IMR-90 (cell line): ENCODE measurements at regions not wholly inside any gene's neighbourhood (a gene's known extent, or its start where the extent isn't known, plus 50 kb on each side); places are given as distances from the start of the nearest gene placed in this dataset.

ENCODE experiments used
- ATAC-seq: fragments of 200-7000 bp; cut with Tn5 transposase; 2 replicates; pipeline ENCODE4 v1.9.1; 2020; ENCODE audit warnings: low read depth, mild to moderate bottlenecking, moderate library complexity
- BruUV-seq: library from RNA; stranded (reverse); fragments of 400-500 nt; replicated peaks from 2 replicates; lab custom pipeline; 2021; lab: Mats Ljungman, UMichigan
- CTCF ChIA-PET: fragments of 300-600 bp; formaldehyde crosslinking; extraction: SDS; loops from one replicate; lab custom pipeline; 2021; ENCODE audit warnings: antibody characterized with exemption; lab: Yijun Ruan, JAX
- POLR2A ChIA-PET: fragments of 300-600 bp; sonication (Branson Sonifier 250); formaldehyde crosslinking; loops from one replicate; lab custom pipeline; 2022; ENCODE audit warnings: antibody characterized with exemption; ENCODE audit not compliant: unreplicated experiment; lab: Charles Lee
- DNase-seq: peaks from one replicate; pipeline ENCODE4 v3.0.0; 2013
- H2AFZ ChIP-seq: replicated peaks from 2 replicates; pipeline ENCODE3; 2013; ENCODE audit warnings: low read length, mild to moderate bottlenecking; ENCODE audit not compliant: poor library complexity
- H2AK5ac ChIP-seq: 2 replicates; pipeline ENCODE4 v1.6.1; 2013; ENCODE audit warnings: low read depth, low read length, inconsistent platforms
- H2AK9ac ChIP-seq: replicated peaks from 2 replicates; pipeline ENCODE3; 2013; ENCODE audit warnings: mild to moderate bottlenecking, low read depth, low read length, moderate library complexity; ENCODE audit not compliant: poor library complexity
- H2BK120ac ChIP-seq: 2 replicates; pipeline ENCODE4 v1.6.1; 2013; ENCODE audit warnings: low read depth, low read length, inconsistent platforms
- H2BK15ac ChIP-seq: 3 replicates; pipeline ENCODE4 v1.6.1; 2013; ENCODE audit warnings: low read depth, low read length, inconsistent platforms
- H2BK20ac ChIP-seq: 2 replicates; pipeline ENCODE4 v1.6.1; 2013; ENCODE audit warnings: low read depth, mild to moderate bottlenecking, inconsistent platforms, low read length, moderate library complexity
- H2BK5ac ChIP-seq: 2 replicates; pipeline ENCODE4 v1.6.1; 2013; ENCODE audit warnings: mild to moderate bottlenecking, low read depth, low read length, inconsistent platforms; ENCODE audit not compliant: poor library complexity, severe bottlenecking
- H3K14ac ChIP-seq: replicated peaks from 2 replicates; pipeline ENCODE4 v1.6.1; 2013; ENCODE audit warnings: low read depth, low read length, inconsistent platforms
- H3K18ac ChIP-seq: 2 replicates; pipeline ENCODE4 v1.6.1; 2013; ENCODE audit warnings: low read depth, low read length, control low read depth
- H3K23ac ChIP-seq: 2 replicates; pipeline ENCODE4 v1.6.1; 2013; ENCODE audit warnings: low read depth, low read length, inconsistent platforms
- H3K27ac ChIP-seq: 2 replicates; pipeline ENCODE4 v1.5.1; 2013; ENCODE audit warnings: mild to moderate bottlenecking, control low read depth, low read length; ENCODE audit not compliant: insufficient read depth
- H3K27me3 ChIP-seq: 2 replicates; pipeline ENCODE4 v1.6.1; 2013; ENCODE audit warnings: low read length; ENCODE audit not compliant: control insufficient read depth, insufficient read depth
- H3K36me3 ChIP-seq: 2 replicates; pipeline ENCODE4 v1.6.1; 2013; ENCODE audit warnings: low read length, mixed read lengths; ENCODE audit not compliant: control insufficient read depth, insufficient read depth
- H3K4ac ChIP-seq: 2 replicates; pipeline ENCODE4 v1.6.1; 2013; ENCODE audit warnings: low read depth, low read length, inconsistent platforms
- H3K4me1 ChIP-seq: 2 replicates; pipeline ENCODE4 v1.6.1; 2013; ENCODE audit warnings: low read length, mixed read lengths; ENCODE audit not compliant: control insufficient read depth, insufficient read depth
- H3K4me2 ChIP-seq: 2 replicates; pipeline ENCODE4 v1.6.1; 2013; ENCODE audit warnings: low read depth, mild to moderate bottlenecking, control low read depth, low read length, moderate library complexity
- H3K4me3 ChIP-seq: 2 replicates; pipeline ENCODE4 v1.5.1; 2013; ENCODE audit warnings: low read depth, mild to moderate bottlenecking, control low read depth, low read length, moderate library complexity; ENCODE audit not compliant: insufficient read depth
- H3K56ac ChIP-seq: 2 replicates; pipeline ENCODE4 v1.6.1; 2013; ENCODE audit warnings: low read length, inconsistent platforms; ENCODE audit not compliant: insufficient read depth; ENCODE audit errors: extremely low read depth
- H3K79me1 ChIP-seq, 2 experiments: 2 replicates each; pipeline ENCODE4 v1.6.1; 2013; ENCODE audit warnings: low read length in 2 of 2, inconsistent platforms in 1 of 2, low read depth in 1 of 2
- H3K9ac ChIP-seq: 2 replicates; pipeline ENCODE4 v1.6.1; 2013; ENCODE audit warnings: low read depth, low read length, control low read depth
- H3K9me1 ChIP-seq: 2 replicates; pipeline ENCODE4 v1.6.1; 2013; ENCODE audit warnings: low read length, inconsistent platforms; ENCODE audit not compliant: insufficient read depth
- H3K9me3 ChIP-seq: 2 replicates; pipeline ENCODE4 v1.6.1; 2013; ENCODE audit warnings: low read length; ENCODE audit not compliant: control insufficient read depth, insufficient read depth
- H4K20me1 ChIP-seq: 2 replicates; pipeline ENCODE4 v1.6.1; 2013; ENCODE audit warnings: low read length, inconsistent platforms; ENCODE audit not compliant: insufficient read depth
- H4K5ac ChIP-seq: 2 replicates; pipeline ENCODE4 v1.6.1; 2013; ENCODE audit warnings: mild to moderate bottlenecking, low read depth, low read length, control low read depth
- H4K8ac ChIP-seq, 2 experiments: 2 replicates each; pipeline ENCODE4 v1.6.1; 2013; ENCODE audit warnings: low read depth in 2 of 2, low read length in 2 of 2, control low read depth in 1 of 2, inconsistent platforms in 1 of 2
- H4K91ac ChIP-seq: 2 replicates; pipeline ENCODE4 v1.6.1; 2013; ENCODE audit warnings: low read depth, low read length, inconsistent platforms; ENCODE audit not compliant: insufficient read depth
- BHLHE40 ChIP-seq: fragments of 150-350 bp; IDR thresholded peaks from 2 replicates; pipeline ENCODE4 v1.6.1; 2016; ENCODE audit warnings: mild to moderate bottlenecking, low read depth, low read length
- CEBPB ChIP-seq: IDR thresholded peaks from 2 replicates; pipeline ENCODE4 v1.6.1; 2012; ENCODE audit warnings: low read depth, low read length, improper control_type of control experiment
- CHD1 ChIP-seq: IDR thresholded peaks from 2 replicates; pipeline ENCODE4 v1.6.1; 2012; ENCODE audit warnings: low read depth, low read length, improper control_type of control experiment
- FOS ChIP-seq: fragments of 150-350 bp; IDR thresholded peaks from 2 replicates; pipeline ENCODE4 v1.6.1; 2016; ENCODE audit warnings: low read depth, low read length
- MAFK ChIP-seq: IDR thresholded peaks from 2 replicates; pipeline ENCODE4 v1.6.1; 2012; ENCODE audit warnings: low read depth, low read length, improper control_type of control experiment
- MAZ ChIP-seq: IDR thresholded peaks from 2 replicates; pipeline ENCODE4 v1.6.1; 2012; ENCODE audit warnings: low read depth, mild to moderate bottlenecking, low read length, improper control_type of control experiment, moderate library complexity, borderline replicate concordance
- MXI1 ChIP-seq: IDR thresholded peaks from 2 replicates; pipeline ENCODE4 v1.6.1; 2012; ENCODE audit warnings: low read depth, mild to moderate bottlenecking, low read length, moderate library complexity, borderline replicate concordance
- NFE2L2 ChIP-seq: fragments of 150-350 bp; IDR thresholded peaks from 2 replicates; pipeline ENCODE4 v1.6.1; 2016; ENCODE audit warnings: low read depth, mild to moderate bottlenecking, low read length
- POLR2A ChIP-seq: IDR thresholded peaks from 2 replicates; pipeline ENCODE4 v1.6.1; 2012; ENCODE audit warnings: mild to moderate bottlenecking, low read depth, low read length
- RAD21 ChIP-seq: IDR thresholded peaks from 2 replicates; pipeline ENCODE4 v1.6.1; 2012; ENCODE audit warnings: low read length, improper control_type of control experiment
- RCOR1 ChIP-seq: IDR thresholded peaks from 2 replicates; pipeline ENCODE4 v1.6.1; 2012; ENCODE audit warnings: mild to moderate bottlenecking, low read length, improper control_type of control experiment; ENCODE audit not compliant: insufficient replicate concordance
- RFX5 ChIP-seq: IDR thresholded peaks from 2 replicates; pipeline ENCODE4 v1.8.0; 2012; ENCODE audit warnings: low read depth, mild to moderate bottlenecking, low read length, moderate library complexity
- SMC3 ChIP-seq: fragments of 150-350 bp; IDR thresholded peaks from 2 replicates; pipeline ENCODE4 v1.6.1; 2016; ENCODE audit warnings: low read depth, mild to moderate bottlenecking, antibody characterized with exemption, low read length, moderate library complexity
- WGBS, 2 experiments: methylation state at CpG; one replicate each; pipeline versions ENCODE4 v1.1.5 to v1.1.7; 2013; ENCODE audit warnings: missing lambda C conversion rate in 2 of 2; ENCODE audit not compliant: insufficient read length in 1 of 2; ENCODE audit errors: extremely low coverage in 2 of 2; 5-methylcytosine and 5-hydroxymethylcytosine counted together
- dilution Hi-C: fragments of 300-500 bp; cut with HindIII; formaldehyde crosslinking; loops from one replicate; pipeline ENCODE4 v1.14.3; 2018; ENCODE audit warnings: low sequenced_read_pairs; ENCODE audit not compliant: unreplicated experiment
- in situ Hi-C: fragments of 300-500 bp; cut with MboI; formaldehyde crosslinking; loops from 3 replicates; pipeline ENCODE4 v1.14.3; 2019; ENCODE audit warnings: low sequenced_read_pairs, inconsistent platforms, mixed read lengths
- intact Hi-C: fragments of 100-400 bp; cut with micrococcal nuclease; formaldehyde crosslinking; loops from 2 replicates; pipeline ENCODE4 v1.10.0; 2022
- TF ChIP-seq, protein P1 (sequence below): conservative IDR thresholded peaks from 2 replicates; pipeline ENCODE4 v1.5.1; 2012; ENCODE audit warnings: mild to moderate bottlenecking, low read depth, low read length, improper control_type of control experiment
- TF ChIP-seq, protein P2 (sequence below): fragments of 150-350 bp; IDR thresholded peaks from 2 replicates; pipeline ENCODE4 v1.6.1; 2016; ENCODE audit warnings: low read depth, mild to moderate bottlenecking, low read length, moderate library complexity, borderline replicate concordance
- TF ChIP-seq, protein P3 (sequence below): fragments of 150-350 bp; IDR thresholded peaks from 2 replicates; pipeline ENCODE4 v1.6.1; 2017; ENCODE audit warnings: mild to moderate bottlenecking, antibody characterized with exemption, low read length, low read depth

DNA sequence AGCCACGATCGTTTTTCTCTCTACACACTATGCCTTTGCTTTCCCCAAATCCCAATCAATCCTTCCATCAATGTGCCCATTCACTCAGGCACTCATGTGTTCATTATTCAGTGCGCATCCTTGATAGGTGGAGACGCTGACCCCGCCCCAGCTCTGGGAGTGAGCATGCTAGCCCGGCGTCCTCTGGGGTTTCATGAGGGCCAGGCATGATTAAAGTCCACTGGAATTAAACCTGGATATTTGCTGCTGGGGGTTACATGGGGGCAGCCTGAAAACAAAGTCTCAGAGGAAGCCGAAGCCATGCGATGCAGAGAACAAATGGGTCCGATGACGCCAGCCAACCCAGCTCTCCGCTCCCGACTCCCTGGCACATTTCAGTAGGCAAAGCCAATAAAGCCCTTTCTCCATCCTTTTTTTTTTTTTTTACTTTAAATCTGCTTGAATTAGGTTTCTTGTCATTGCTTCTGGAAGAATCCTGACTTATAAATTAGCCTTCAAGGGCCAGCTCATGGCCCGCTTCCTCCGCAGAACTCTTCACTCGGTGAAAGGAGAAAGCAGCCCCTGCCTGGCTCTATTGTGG lies 316.4 kb upstream of the ID2 start:
- TF ChIP-seq CHD1: no peak
- no peak for TF ChIP-seq CEBPB
- TF ChIP-seq FOS: no peak
- no peak for TF ChIP-seq MXI1
- no peak for TF ChIP-seq POLR2A
- TF ChIP-seq MAZ: no peak
- TF ChIP-seq RCOR1: no peak
- TF ChIP-seq RFX5: no peak
- TF ChIP-seq, protein P1, sequence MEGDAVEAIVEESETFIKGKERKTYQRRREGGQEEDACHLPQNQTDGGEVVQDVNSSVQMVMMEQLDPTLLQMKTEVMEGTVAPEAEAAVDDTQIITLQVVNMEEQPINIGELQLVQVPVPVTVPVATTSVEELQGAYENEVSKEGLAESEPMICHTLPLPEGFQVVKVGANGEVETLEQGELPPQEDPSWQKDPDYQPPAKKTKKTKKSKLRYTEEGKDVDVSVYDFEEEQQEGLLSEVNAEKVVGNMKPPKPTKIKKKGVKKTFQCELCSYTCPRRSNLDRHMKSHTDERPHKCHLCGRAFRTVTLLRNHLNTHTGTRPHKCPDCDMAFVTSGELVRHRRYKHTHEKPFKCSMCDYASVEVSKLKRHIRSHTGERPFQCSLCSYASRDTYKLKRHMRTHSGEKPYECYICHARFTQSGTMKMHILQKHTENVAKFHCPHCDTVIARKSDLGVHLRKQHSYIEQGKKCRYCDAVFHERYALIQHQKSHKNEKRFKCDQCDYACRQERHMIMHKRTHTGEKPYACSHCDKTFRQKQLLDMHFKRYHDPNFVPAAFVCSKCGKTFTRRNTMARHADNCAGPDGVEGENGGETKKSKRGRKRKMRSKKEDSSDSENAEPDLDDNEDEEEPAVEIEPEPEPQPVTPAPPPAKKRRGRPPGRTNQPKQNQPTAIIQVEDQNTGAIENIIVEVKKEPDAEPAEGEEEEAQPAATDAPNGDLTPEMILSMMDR: no peak
- no peak for TF ChIP-seq BHLHE40
- TF ChIP-seq, protein P2, sequence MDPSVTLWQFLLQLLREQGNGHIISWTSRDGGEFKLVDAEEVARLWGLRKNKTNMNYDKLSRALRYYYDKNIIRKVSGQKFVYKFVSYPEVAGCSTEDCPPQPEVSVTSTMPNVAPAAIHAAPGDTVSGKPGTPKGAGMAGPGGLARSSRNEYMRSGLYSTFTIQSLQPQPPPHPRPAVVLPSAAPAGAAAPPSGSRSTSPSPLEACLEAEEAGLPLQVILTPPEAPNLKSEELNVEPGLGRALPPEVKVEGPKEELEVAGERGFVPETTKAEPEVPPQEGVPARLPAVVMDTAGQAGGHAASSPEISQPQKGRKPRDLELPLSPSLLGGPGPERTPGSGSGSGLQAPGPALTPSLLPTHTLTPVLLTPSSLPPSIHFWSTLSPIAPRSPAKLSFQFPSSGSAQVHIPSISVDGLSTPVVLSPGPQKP: no peak
- TF ChIP-seq NFE2L2: no peak
- TF ChIP-seq, protein P3, sequence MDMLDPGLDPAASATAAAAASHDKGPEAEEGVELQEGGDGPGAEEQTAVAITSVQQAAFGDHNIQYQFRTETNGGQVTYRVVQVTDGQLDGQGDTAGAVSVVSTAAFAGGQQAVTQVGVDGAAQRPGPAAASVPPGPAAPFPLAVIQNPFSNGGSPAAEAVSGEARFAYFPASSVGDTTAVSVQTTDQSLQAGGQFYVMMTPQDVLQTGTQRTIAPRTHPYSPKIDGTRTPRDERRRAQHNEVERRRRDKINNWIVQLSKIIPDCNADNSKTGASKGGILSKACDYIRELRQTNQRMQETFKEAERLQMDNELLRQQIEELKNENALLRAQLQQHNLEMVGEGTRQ: no peak
- no peak for TF ChIP-seq RAD21
- TF ChIP-seq MAFK: no peak
- TF ChIP-seq SMC3: no peak
- H3K4me2 ChIP-seq: no peak overlapping the region
- ChIA-PET POLR2A (no interaction called here), CTCF (no interaction called here)
- no peak overlapping the region for H3K9ac ChIP-seq
- DNase-seq (no peak), ATAC-seq (no peak)
- no peak overlapping the region for H2AFZ ChIP-seq
- 100% methylated on average over 3 of the region's 16 CpGs; no CpG with 5 or more reads in 1 of the 2 experiments for WGBS, 2 experiments
- H3K14ac ChIP-seq: no peak overlapping the region
- no peak overlapping the region for H3K4ac ChIP-seq
- no peak overlapping the region for H2AK5ac ChIP-seq
- H2BK20ac ChIP-seq: no peak overlapping the region
- H4K91ac ChIP-seq: no peak overlapping the region
- intact Hi-C loops (no loop called here), dilution Hi-C loops (no loop called here), in situ Hi-C loops (no loop called here)
- no peak overlapping the region for H2BK5ac ChIP-seq
- no TSS peak for BruUV-seq
- peaks cover 8% of the 10 kb centered on the region for H3K27me3 ChIP-seq
- no peaks in the 10 kb centered on the region for H3K9me3 ChIP-seq
- no peak overlapping the region for H2AK9ac ChIP-seq
- H4K20me1 ChIP-seq: no peaks in the 10 kb centered on the region
- no peak overlapping the region for H3K56ac ChIP-seq
- H3K18ac ChIP-seq: no peak overlapping the region
- H4K8ac ChIP-seq: no peak overlapping the region
- H4K5ac ChIP-seq: no peak overlapping the region
- no peaks in the 10 kb centered on the region for H3K4me1 ChIP-seq
- H3K36me3 ChIP-seq: no peaks in the 10 kb centered on the region
- no peak overlapping the region for H3K4me3 ChIP-seq
- H3K9me1 ChIP-seq: no peaks in the 10 kb centered on the region
- no peak overlapping the region for H2BK15ac ChIP-seq
- H3K23ac ChIP-seq: no peak overlapping the region
- H3K27ac ChIP-seq: no peak overlapping the region
- H2BK120ac ChIP-seq: no peak overlapping the region
- no peaks in the 10 kb centered on the region for H3K79me1 ChIP-seq
